Kidney (tissue), 13 donors: ENCODE measurements at regions not wholly inside any gene's neighbourhood (a gene's known extent, or its start where the extent isn't known, plus 50 kb on each side); places are given as distances from the start of the nearest gene placed in this dataset.
"Not testable (repeated sequence)": the region's sequence is repeated elsewhere in the genome, so short reads cannot be mapped to it uniquely, and the experiment has no call there.

Experiments
- DNase-seq, 5 donors: peaks; one replicate each; pipeline ENCODE4 v3.0.0-alpha.2; 2013 to 2020
- FAIRE-seq: peaks from 2 replicates; lab custom pipeline; 2012; peaks lifted over from hg19 to GRCh38; lab: Jason Lieb, UNC
- H3K27ac ChIP-seq, 2 donors: one replicate each; pipeline ENCODE4 v1.7.0; 2013; ENCODE audit warnings: low read depth in 2 of 2, low read length in 2 of 2, inconsistent platforms in 1 of 2
- H3K27me3 ChIP-seq: one replicate; pipeline ENCODE4 v1.7.1; 2013; ENCODE audit warnings: low read length, inconsistent platforms; ENCODE audit not compliant: control insufficient read depth, insufficient read depth
- H3K36me3 ChIP-seq, 3 donors: one replicate each; pipeline versions ENCODE4 v1.7.0 to v1.7.1; 2013; ENCODE audit warnings: low read length in 3 of 3, control low read depth in 1 of 3, inconsistent platforms in 1 of 3; ENCODE audit not compliant: insufficient read depth in 3 of 3, control insufficient read depth in 2 of 3
- H3K4me1 ChIP-seq, 3 donors: one replicate each; pipeline versions ENCODE4 v1.7.0 to v1.7.1; 2013; ENCODE audit warnings: low read length in 3 of 3, inconsistent platforms in 1 of 3, low read depth in 1 of 3; ENCODE audit not compliant: control insufficient read depth in 2 of 3, insufficient read depth in 2 of 3
- H3K4me3 ChIP-seq, 3 donors: one replicate each; pipeline versions ENCODE4 v1.7.0 to v1.8.1; 2013; ENCODE audit warnings: low read length in 3 of 3, control low read depth in 1 of 3, inconsistent platforms in 1 of 3
- H3K9ac ChIP-seq, 3 donors: one replicate each; pipeline versions ENCODE4 v1.7.0 to v1.7.1; 2013; ENCODE audit warnings: low read length in 3 of 3, control low read depth in 1 of 3, inconsistent platforms in 1 of 3
- H3K9me3 ChIP-seq, 3 donors: one replicate each; pipeline versions ENCODE4 v1.7.0 to v1.7.1; 2013; ENCODE audit warnings: low read length in 3 of 3, control low read depth in 1 of 3, inconsistent platforms in 1 of 3; ENCODE audit not compliant: control insufficient read depth in 2 of 3, insufficient read depth in 1 of 3
- CTCF ChIP-seq: IDR thresholded peaks from 3 replicates; pipeline ENCODE4 v1.5.1; 2012; ENCODE audit warnings: mild to moderate bottlenecking, moderate library complexity, borderline replicate concordance; ENCODE audit not compliant: insufficient read depth; ENCODE audit errors: extremely low read depth
- intact Hi-C: fragments of 100-400 bp; cut with DNase I; formaldehyde crosslinking; loops from one replicate; pipeline ENCODE4 v1.11.1; 2022
- donor health status: control.
- donor health status: control.
- donor health status: control.
- donor health status: control.
- donor health status: control.
- donor health status: DM: yes; HTN: yes; CAD: no.
- donor health status: Normal renal cell carcinoma (clear cell type).

GRCh38 chr22:47401976-47402770, 639.7 kb downstream of the TBC1D22A start:
- no peak overlapping the region for H3K4me3 ChIP-seq
- no peak overlapping the region for H3K9ac ChIP-seq
- no peak for DNase-seq
- H3K4me1 ChIP-seq = no peaks in the 10 kb centered on the region
- no peaks in the 10 kb centered on the region for H3K36me3 ChIP-seq
- H3K27ac ChIP-seq = no peak overlapping the region
- TF ChIP-seq CTCF = no peak
- intact Hi-C loops = no loop called here
- FAIRE-seq = no peak
- no peaks in the 10 kb centered on the region for H3K27me3 ChIP-seq
- no peaks in the 10 kb centered on the region for H3K9me3 ChIP-seq

GRCh38 chr22:47401592-47401898, 639.1 kb downstream of the TBC1D22A start:
- no peak for FAIRE-seq
- Histone ChIP-seq H3K36me3 (no peaks in the 10 kb centered on the region), H3K9me3 (no peaks in the 10 kb centered on the region), H3K9ac (no peak overlapping the region), H3K27me3 (no peaks in the 10 kb centered on the region), H3K4me1 (no peaks in the 10 kb centered on the region), H3K4me3 (no peak overlapping the region), H3K27ac (no peak overlapping the region)
- intact Hi-C loops = no loop called here
- DNase-seq = no peak
- TF ChIP-seq CTCF = no peak

GRCh38 chr22:47400701-47401591, 638.5 kb downstream of the TBC1D22A start:
- no peak overlapping the region for H3K9ac ChIP-seq
- no peaks in the 10 kb centered on the region for H3K27me3 ChIP-seq
- no peaks in the 10 kb centered on the region for H3K4me1 ChIP-seq
- TF ChIP-seq CTCF = no peak
- no peak overlapping the region for H3K4me3 ChIP-seq
- H3K9me3 ChIP-seq = no peaks in the 10 kb centered on the region
- no peak overlapping the region for H3K27ac ChIP-seq
- FAIRE-seq = no peak
- intact Hi-C loops = no loop called here
- H3K36me3 ChIP-seq = no peaks in the 10 kb centered on the region
- DNase-seq = peak in 1 of 5 donors; percentile 62

- H3K9ac ChIP-seq, H3K4me1 ChIP-seq, intact Hi-C loops, H3K27me3 ChIP-seq, H3K9me3 ChIP-seq, H3K27ac ChIP-seq, H3K4me3 ChIP-seq, FAIRE-seq, H3K36me3 ChIP-seq: not testable (repeated sequence)
- peak in 1 of 5 donors; percentile 45 for DNase-seq
Observed at GRCh38 chr22:47400131-47400530, 637.7 kb downstream of the TBC1D22A start.
